GM12878 (cell line): ENCODE measurements at regions not wholly inside any gene's neighbourhood (a gene's known extent, or its start where the extent isn't known, plus 50 kb on each side); places are given as distances from the start of the nearest gene placed in this dataset.

Source experiments
- ATAC-seq: fragments of 200-7000 bp; cut with Tn5 transposase; 3 replicates; pipeline ENCODE4 v1.9.1; 2020; ENCODE audit warnings: mild to moderate bottlenecking, moderate library complexity
- BruUV-seq: library from RNA; stranded (reverse); fragments of 400-500 nt; replicated peaks from 2 replicates; lab custom pipeline; 2021; lab: Mats Ljungman, UMichigan
- CTCF ChIA-PET: fragments of 300-600 bp; sonication (Branson Sonifier 250); formaldehyde crosslinking; extraction: SDS; loops from one replicate; lab custom pipeline; 2021; ENCODE audit warnings: inconsistent platforms; lab: Yijun Ruan, JAX
- POLR2A ChIA-PET: fragments of 350-600 bp; formaldehyde crosslinking; extraction: SDS; loops from one replicate; lab custom pipeline; 2021; ENCODE audit warnings: inconsistent platforms; lab: Charles Lee
- RAD21 ChIA-PET: fragments of 300-600 bp; sonication (Branson Sonifier 250); formaldehyde crosslinking; loops from one replicate; lab custom pipeline; 2023; ENCODE audit warnings: antibody characterized with exemption; ENCODE audit not compliant: unreplicated experiment; lab: Charles Lee
- SMC1A ChIA-PET: fragments of 300-600 bp; sonication (Branson Sonifier 250); formaldehyde crosslinking; loops from one replicate; lab custom pipeline; 2023; ENCODE audit not compliant: unreplicated experiment, uncharacterized antibody; lab: Charles Lee
- DNase-seq: peaks from one replicate; pipeline ENCODE4 v3.0.0-alpha.2; 2011; ENCODE audit warnings: low read depth, low spot score
- FAIRE-seq: peaks from 3 replicates; lab custom pipeline; 2011; peaks lifted over from hg19 to GRCh38; lab: Jason Lieb, UNC
- H2AFZ ChIP-seq: 2 replicates; pipeline ENCODE4 v1.6.0; 2011; ENCODE audit warnings: low read depth, low read length, control low read depth; ENCODE audit not compliant: control insufficient read depth
- H3K27ac ChIP-seq: 2 replicates; pipeline ENCODE4 v1.5.1; 2011; ENCODE audit warnings: control low read depth; ENCODE audit not compliant: control insufficient read depth, insufficient read depth
- H3K27me3 ChIP-seq, 2 experiments: replicated peaks in 1 of 2; 2 replicates each; pipeline versions ENCODE4 v1.6.0 to v1.6.1; 2011; ENCODE audit warnings: low read length in 1 of 2; ENCODE audit not compliant: control insufficient read depth in 2 of 2, insufficient read depth in 2 of 2
- H3K36me3 ChIP-seq, 2 experiments: 2 replicates each; pipeline ENCODE4 v1.5.1; 2011; ENCODE audit warnings: low read length in 1 of 2; ENCODE audit not compliant: control insufficient read depth in 2 of 2, insufficient read depth in 2 of 2
- H3K4me1 ChIP-seq: 2 replicates; pipeline ENCODE4 v1.6.1; 2011; ENCODE audit warnings: mild to moderate bottlenecking, low read length, moderate library complexity, mixed read lengths; ENCODE audit not compliant: control insufficient read depth, insufficient read depth
- H3K4me2 ChIP-seq: 2 replicates; pipeline ENCODE4 v1.6.0; 2011; ENCODE audit warnings: control low read depth; ENCODE audit not compliant: control insufficient read depth, insufficient read depth
- H3K4me3 ChIP-seq: fragments of 200-600 bp; sonication (generic); 2 replicates; pipeline ENCODE4 v1.5.1; 2016
- H3K79me2 ChIP-seq: 2 replicates; pipeline ENCODE4 v1.6.0; 2011; ENCODE audit warnings: low read length; ENCODE audit not compliant: control insufficient read depth, insufficient read depth
- H3K9ac ChIP-seq: 2 replicates; pipeline ENCODE4 v1.8.0; 2011; ENCODE audit warnings: low read length, control low read depth, mixed read lengths; ENCODE audit not compliant: control insufficient read depth, insufficient read depth
- H3K9me3 ChIP-seq: replicated peaks from 3 replicates; pipeline ENCODE4 v1.5.1; 2011; ENCODE audit warnings: mild to moderate bottlenecking, low read length; ENCODE audit not compliant: control insufficient read depth, insufficient read depth
- H4K20me1 ChIP-seq: 2 replicates; pipeline ENCODE4 v1.6.0; 2011; ENCODE audit not compliant: control insufficient read depth, insufficient read depth
- EZH2 ChIP-seq: IDR thresholded peaks from 2 replicates; pipeline ENCODE4 v1.6.1; 2012; ENCODE audit warnings: low read depth, mild to moderate bottlenecking, control low read depth, inconsistent platforms, low read length, borderline replicate concordance; ENCODE audit not compliant: control insufficient read depth
- FOS ChIP-seq: IDR thresholded peaks from 3 replicates; pipeline ENCODE4 v1.6.1; 2011; ENCODE audit warnings: borderline replicate concordance; ENCODE audit not compliant: insufficient read length; ENCODE audit errors: extremely low read depth
- GATAD2B ChIP-seq: fragments of 450-650 bp; conservative IDR thresholded peaks from 2 replicates; pipeline ENCODE4 v1.6.1; 2017; ENCODE audit warnings: low read depth, mild to moderate bottlenecking, moderate library complexity
- KAT2A ChIP-seq: conservative IDR thresholded peaks from 2 replicates; pipeline ENCODE4 v1.6.1; 2011; ENCODE audit warnings: low read depth, low read length; ENCODE audit not compliant: control insufficient read depth
- MTA2 ChIP-seq: fragments of 450-650 bp; IDR thresholded peaks from 2 replicates; pipeline ENCODE4 v1.6.1; 2016; ENCODE audit warnings: low read depth, mild to moderate bottlenecking, moderate library complexity
- PAX5 ChIP-seq: IDR thresholded peaks from 2 replicates; pipeline ENCODE4 v1.6.1; 2011; ENCODE audit warnings: low read depth, low read length, borderline replicate concordance
- SPI1 ChIP-seq: IDR thresholded peaks from 2 replicates; pipeline ENCODE4 v1.6.1; 2011; ENCODE audit warnings: low read depth, mild to moderate bottlenecking, low read length, moderate library complexity, borderline replicate concordance; ENCODE audit not compliant: insufficient read depth
- TCF12 ChIP-seq: IDR thresholded peaks from 2 replicates; pipeline ENCODE4 v1.6.1; 2011; ENCODE audit warnings: low read depth, mild to moderate bottlenecking, low read length
- ZBED1 ChIP-seq: IDR thresholded peaks from 2 replicates; pipeline ENCODE4 v1.6.1; 2016; ENCODE audit warnings: borderline replicate concordance
- ZNF217 ChIP-seq: fragments of 450-650 bp; IDR thresholded peaks from 2 replicates; pipeline ENCODE4 v1.6.1; 2017; ENCODE audit warnings: antibody characterized with exemption, mild to moderate bottlenecking
- WGBS: methylation state at CpG from one replicate; pipeline ENCODE4 v1.1.6; 2016; ENCODE audit warnings: low lambda C conversion rate; ENCODE audit not compliant: insufficient replicate concordance, insufficient coverage; ENCODE audit errors: missing lambda C conversion rate; 5-methylcytosine and 5-hydroxymethylcytosine counted together
- in situ Hi-C: fragments of 300-500 bp; cut with MboI; formaldehyde crosslinking; loops from 9 replicates; pipeline ENCODE4 v1.14.3; 2018; ENCODE audit warnings: mixed read lengths
- intact Hi-C: fragments of 100-400 bp; cut with micrococcal nuclease; formaldehyde crosslinking; loops from one replicate; pipeline ENCODE4 v1.14.2; 2022; ENCODE audit not compliant: unreplicated experiment
- TF ChIP-seq, protein P1 (sequence below): IDR thresholded peaks from 2 replicates; pipeline ENCODE4 v1.6.1; 2011; ENCODE audit warnings: low read depth, mild to moderate bottlenecking, low read length, moderate library complexity, borderline replicate concordance; ENCODE audit errors: extremely low read depth
- TF ChIP-seq, protein P2 (sequence below): fragments of 450-650 bp; IDR thresholded peaks from 2 replicates; pipeline ENCODE4 v1.6.1; 2014; ENCODE audit warnings: mild to moderate bottlenecking

GRCh38 chr7:25879799-25880198 is 272.2 kb upstream of the NFE2L3 start (continued):
- TF ChIP-seq, protein P1, sequence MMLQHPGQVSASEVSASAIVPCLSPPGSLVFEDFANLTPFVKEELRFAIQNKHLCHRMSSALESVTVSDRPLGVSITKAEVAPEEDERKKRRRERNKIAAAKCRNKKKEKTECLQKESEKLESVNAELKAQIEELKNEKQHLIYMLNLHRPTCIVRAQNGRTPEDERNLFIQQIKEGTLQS: no peak
- no peak for TF ChIP-seq MTA2
- TF ChIP-seq PAX5: no peak
- no peak for TF ChIP-seq EZH2
- TF ChIP-seq, all 136 proteins: peak for 5

- in situ Hi-C loops: no loop called here
- Histone ChIP-seq H3K4me1 (no peaks in the 10 kb centered on the region), H3K79me2 (no peaks in the 10 kb centered on the region), H3K36me3 (no peaks in the 10 kb centered on the region), H3K27me3 (peaks cover 0 to 4% of the 10 kb centered on the region in 2 experiments; a peak in 2 of 4 replicates), H2AFZ (no peak overlapping the region), H3K4me2 (no peak overlapping the region), H3K9ac (no peak overlapping the region), H3K27ac (no peak overlapping the region), H3K4me3 (no peak overlapping the region), H4K20me1 (no peaks in the 10 kb centered on the region), H3K9me3 (no peaks in the 10 kb centered on the region)
- TF ChIP-seq, protein P2, sequence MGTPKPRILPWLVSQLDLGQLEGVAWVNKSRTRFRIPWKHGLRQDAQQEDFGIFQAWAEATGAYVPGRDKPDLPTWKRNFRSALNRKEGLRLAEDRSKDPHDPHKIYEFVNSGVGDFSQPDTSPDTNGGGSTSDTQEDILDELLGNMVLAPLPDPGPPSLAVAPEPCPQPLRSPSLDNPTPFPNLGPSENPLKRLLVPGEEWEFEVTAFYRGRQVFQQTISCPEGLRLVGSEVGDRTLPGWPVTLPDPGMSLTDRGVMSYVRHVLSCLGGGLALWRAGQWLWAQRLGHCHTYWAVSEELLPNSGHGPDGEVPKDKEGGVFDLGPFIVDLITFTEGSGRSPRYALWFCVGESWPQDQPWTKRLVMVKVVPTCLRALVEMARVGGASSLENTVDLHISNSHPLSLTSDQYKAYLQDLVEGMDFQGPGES: no peak
- TF ChIP-seq ZNF217 (no peak), KAT2A (no peak), TCF12 (no peak), FOS (no peak), SPI1 (no peak), ZBED1 (no peak), GATAD2B (no peak)
- no peak for ATAC-seq
- no peak for FAIRE-seq
- ChIA-PET SMC1A (interaction anchor here (1.2 to 1.5 kb wide), 3 partner anchors 11 to 322 kb away, joined by 3 to 9 read pairs (median 3); no protein-coding TSS in a partner anchor), RAD21 (interaction anchor here (1.0 kb wide), 2 partner anchors 11 to 483 kb away, joined by 3 read pairs; no protein-coding TSS in a partner anchor), CTCF (interaction anchor here (0.8 to 2.6 kb wide), 6 partner anchors 11 to 488 kb away, joined by 3 to 10 read pairs (median 3); no protein-coding TSS in a partner anchor), POLR2A (interaction anchor here (0.7 to 0.8 kb wide), 2 partner anchors 11 to 225 kb away, joined by 3 read pairs; no protein-coding TSS in a partner anchor)
- no peak for DNase-seq
- no TSS peak for BruUV-seq
- 61% methylated on average over 14 of the region's 14 CpGs for whole genome bisulfite sequencing
- intact Hi-C loops: no loop called here
These were observed 270.5 kb upstream of the NFE2L3 start for GRCh38 chr7:25881317-25882037.
